Panc1 (cell line): ENCODE measurements at regions not wholly inside any gene's neighbourhood (a gene's known extent, or its start where the extent isn't known, plus 50 kb on each side); places are given as distances from the start of the nearest gene placed in this dataset.

Source experiments
- CTCF ChIP-seq: fragments of 450-650 bp; IDR thresholded peaks from 2 replicates; pipeline ENCODE4 v1.5.1; 2017; ENCODE audit warnings: mild to moderate bottlenecking
- POLR2AphosphoS5 ChIP-seq: IDR thresholded peaks from 2 replicates; pipeline ENCODE4 v1.6.1; 2012; ENCODE audit warnings: mild to moderate bottlenecking, low read depth, low read length, moderate library complexity
- REST ChIP-seq, 2 experiments: IDR thresholded peaks; 2 replicates each; pipeline ENCODE4 v1.6.1; 2011 to 2012; ENCODE audit warnings: low read depth in 2 of 2, control low read depth in 1 of 2, low read length in 1 of 2, mild to moderate bottlenecking in 1 of 2, moderate library complexity in 1 of 2; ENCODE audit not compliant: insufficient read depth in 1 of 2
- SIN3A ChIP-seq: IDR thresholded peaks from 2 replicates; pipeline ENCODE4 v1.6.1; 2012; ENCODE audit warnings: low read depth, mild to moderate bottlenecking, low read length, moderate library complexity, borderline replicate concordance; ENCODE audit not compliant: insufficient read depth
- TCF7L2 ChIP-seq: IDR thresholded peaks from 2 replicates; pipeline ENCODE4 v1.6.1; 2011; ENCODE audit warnings: mild to moderate bottlenecking, low read depth, low read length, inconsistent platforms

- TF ChIP-seq CTCF: no peak
- TF ChIP-seq POLR2AphosphoS5: no peak
- TF ChIP-seq REST (IDR thresholded peaks at IDR 0.05; ENCODE audit: insufficient read depth in 1 of 2, low read depth in 2 of 2, low read length in 1 of 2): no peak
- TF ChIP-seq TCF7L2: no peak
- no peak for TF ChIP-seq SIN3A
Observed at GRCh38 chr13:79650688-79651087, 169.7 kb downstream of the NDFIP2 start.
